ENCODE measurements at regions not wholly inside any gene's neighbourhood (a gene's known extent, or its start where the extent isn't known, plus 50 kb on each side); places are given as distances from the start of the nearest gene placed in this dataset.
"Not testable (repeated sequence)": the region's sequence is repeated elsewhere in the genome, so short reads cannot be mapped to it uniquely, and the experiment has no call there.

- DNase-seq (ENCODE audit: low read depth in 2 of 2): no peak
Measured at GRCh38 chr5:62167561-62168057, 138.4 kb upstream of the KIF2A start.

GRCh38 chr5:62168506-62169281 is 137.3 kb upstream of the KIF2A start:
- DNase-seq (ENCODE audit: low read depth in 2 of 2): no peak

GRCh38 chr5:62178258-62178657 is 127.7 kb upstream of the KIF2A start:
- DNase-seq (ENCODE audit: low read depth in 2 of 2): no peak

DNA sequence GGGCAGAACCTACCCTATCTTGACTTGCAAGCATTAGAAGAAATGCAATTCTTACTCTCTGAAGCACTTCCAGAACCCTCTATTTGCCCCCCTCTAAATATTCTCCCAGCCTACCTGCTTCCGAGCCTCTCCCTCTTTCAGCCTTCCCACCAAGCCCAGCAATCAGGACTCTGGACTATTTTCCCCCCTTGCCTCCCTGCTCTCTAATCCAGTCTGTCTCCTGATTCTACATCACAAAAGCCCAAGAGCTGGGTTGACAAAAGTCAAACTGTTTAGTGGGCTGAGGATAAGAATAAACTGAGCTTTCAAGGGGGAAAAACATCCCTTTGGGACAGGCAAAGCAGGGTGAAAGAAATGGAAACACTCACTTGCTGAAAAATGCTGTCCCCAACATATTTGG is 123.2 kb upstream of the KIF2A start:
- DNase-seq (ENCODE audit: low read depth in 2 of 2): no peak

DNA sequence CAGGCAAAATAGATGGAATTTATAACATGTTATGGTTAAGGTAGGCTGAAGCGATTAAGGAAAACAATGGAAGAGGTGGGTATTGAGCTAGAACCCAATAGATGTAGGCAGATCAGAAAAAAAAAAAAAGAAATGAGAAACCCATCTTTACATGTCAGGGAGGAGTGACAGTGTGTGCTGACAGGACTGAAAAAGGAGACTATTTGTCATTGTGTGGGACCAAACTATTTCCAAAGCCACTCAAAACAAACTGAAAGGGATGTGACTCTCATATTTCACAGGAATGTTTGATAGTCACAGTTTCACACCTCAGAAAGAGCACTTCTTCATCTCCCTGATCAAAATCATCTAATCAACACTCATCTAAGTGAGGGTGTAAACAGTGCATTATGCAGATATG is 122.3 kb upstream of the KIF2A start:
- DNase-seq (ENCODE audit: low read depth in 2 of 2): no peak

- DNase-seq (ENCODE audit: low read depth in 2 of 2): no peak
Measured at GRCh38 chr5:62184444-62184843, 121.6 kb upstream of the KIF2A start.

GRCh38 chr5:62190173-62190572 is 115.8 kb upstream of the KIF2A start:
- DNase-seq (ENCODE audit: low read depth in 2 of 2): no peak

- no peak for DNase-seq (ENCODE audit: low read depth in 2 of 2)
Measured at GRCh38 chr5:62190931-62191330, 115.1 kb upstream of the KIF2A start.

DNA sequence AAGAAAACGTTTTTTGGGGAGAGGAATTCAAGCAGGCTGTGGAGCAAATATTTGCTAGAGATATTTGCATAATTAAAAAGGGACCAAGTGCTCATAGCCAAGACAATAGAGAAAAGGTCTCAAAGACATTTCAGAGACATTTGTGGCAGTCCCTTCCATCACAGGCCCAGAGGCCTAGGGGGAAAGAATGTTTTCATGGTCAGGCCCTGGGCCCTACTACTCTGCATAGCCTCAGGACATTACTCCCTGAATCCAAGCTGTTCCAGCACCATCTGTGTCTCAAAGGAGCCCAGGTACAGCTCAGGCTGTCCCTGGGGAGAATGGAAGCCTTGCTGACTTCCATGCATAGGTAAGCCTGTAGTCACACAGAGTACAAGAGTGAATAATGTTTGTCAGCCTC is 113.0 kb upstream of the KIF2A start:
- DNase-seq (ENCODE audit: low read depth in 2 of 2): no peak

- not testable (repeated sequence) for DNase-seq (ENCODE audit: low read depth in 2 of 2)
Measured at GRCh38 chr5:62196532-62196931, 109.5 kb upstream of the KIF2A start.

- no peak for DNase-seq (ENCODE audit: low read depth in 2 of 2)
Measured at GRCh38 chr5:62197697-62198096, 108.3 kb upstream of the KIF2A start.

DNA sequence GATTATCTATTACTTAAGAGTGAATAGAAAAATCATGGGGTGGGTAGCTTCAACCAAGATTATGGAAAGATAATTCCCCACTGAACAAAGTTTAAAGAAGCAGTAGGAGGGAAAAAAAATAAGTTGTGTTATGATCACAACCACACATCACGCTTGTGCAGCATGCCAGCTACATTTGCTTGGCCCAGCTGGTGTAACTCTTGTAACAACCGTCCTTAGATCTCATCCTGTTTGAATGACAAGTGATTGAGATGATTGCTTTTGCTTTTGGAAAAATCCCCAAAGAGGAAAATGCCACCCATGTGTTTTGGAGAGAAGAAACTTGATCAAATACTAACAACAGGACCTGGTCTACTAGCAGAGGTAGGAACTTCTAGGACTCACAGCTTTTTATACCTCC is 107.6 kb upstream of the KIF2A start:
- DNase-seq (ENCODE audit: low read depth in 2 of 2): no peak

DNA sequence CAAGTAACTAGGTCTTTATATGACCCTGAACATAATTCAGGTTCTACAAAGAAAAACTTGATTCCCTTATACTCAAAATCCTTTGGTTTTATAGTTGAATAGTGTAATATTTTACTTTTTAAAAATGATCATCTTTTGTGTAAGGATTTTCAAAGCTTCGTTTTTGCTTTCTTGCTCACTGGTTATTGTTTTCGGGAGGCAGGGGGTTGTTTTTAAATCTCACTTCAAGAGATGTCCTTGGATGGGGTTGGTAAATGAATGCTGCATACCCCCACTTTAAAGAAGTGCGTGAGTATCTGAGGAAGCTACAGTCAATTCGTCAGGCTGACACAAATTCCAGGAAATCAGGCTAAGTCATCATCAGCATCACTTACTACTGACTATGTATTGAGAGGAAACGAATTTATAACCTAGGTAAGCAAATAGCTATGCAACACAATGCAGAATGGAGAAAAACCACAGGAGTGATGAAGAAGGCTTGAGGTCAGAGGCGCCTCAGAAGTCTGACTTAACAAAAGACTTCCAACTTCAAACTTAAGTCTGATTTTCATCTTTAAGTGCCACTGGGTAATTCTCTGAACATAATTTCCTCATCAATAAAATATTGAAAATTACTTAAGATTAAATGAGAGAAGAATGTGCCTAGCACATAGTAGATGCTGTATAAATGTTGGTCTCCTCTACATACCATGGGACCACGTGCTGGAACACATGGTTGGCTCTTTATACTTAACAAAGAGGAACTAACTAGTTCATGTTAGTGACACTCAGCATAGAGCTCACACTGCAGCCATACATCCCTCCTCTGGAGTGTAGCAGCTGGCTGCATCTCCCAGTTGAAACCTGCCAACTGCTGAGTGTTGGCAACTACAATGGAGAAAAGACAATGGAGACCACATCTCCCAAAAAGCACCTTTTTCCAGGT is 106.0 kb upstream of the KIF2A start:
- no peak for DNase-seq (ENCODE audit: low read depth in 2 of 2)

- no peak for DNase-seq (ENCODE audit: low read depth in 2 of 2)
Measured at GRCh38 chr5:62206150-62206829, 99.7 kb upstream of the KIF2A start.

DNA sequence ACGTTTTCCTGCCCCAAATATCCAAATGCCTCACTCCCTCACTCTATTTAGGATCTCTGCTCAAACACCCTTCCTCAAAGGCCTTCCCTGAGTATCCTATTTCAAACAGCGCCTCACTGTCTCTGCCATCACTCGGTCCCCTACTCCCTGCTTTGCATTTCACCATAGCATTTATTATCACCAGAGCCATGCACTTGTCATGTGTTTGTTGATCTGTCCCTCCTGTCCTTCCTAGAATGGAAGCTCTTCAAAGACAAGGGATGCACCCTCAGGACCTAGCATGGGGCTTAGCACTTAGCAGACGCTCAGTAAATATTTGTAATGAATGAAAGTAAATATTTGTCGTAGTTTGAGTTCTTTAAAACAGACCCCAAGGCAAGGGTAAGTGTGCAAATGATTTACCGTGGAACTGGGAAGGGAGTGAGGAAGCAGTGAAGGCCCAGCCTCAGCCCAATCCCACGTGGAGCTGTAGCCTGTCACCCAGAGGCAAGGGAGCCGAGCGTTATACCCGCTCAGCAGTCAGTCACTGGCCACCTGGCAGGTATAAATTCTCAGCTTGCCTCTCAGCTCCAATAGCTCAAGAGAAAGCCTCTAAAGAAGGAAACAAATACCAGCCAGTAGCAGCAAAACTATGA is 97.7 kb upstream of the KIF2A start:
- DNase-seq (ENCODE audit: low read depth in 2 of 2): no peak

- no peak for DNase-seq (ENCODE audit: low read depth in 2 of 2)
Measured at GRCh38 chr5:62211405-62211804, 94.6 kb upstream of the KIF2A start.

- DNase-seq (ENCODE audit: low read depth in 2 of 2): no peak
Measured at GRCh38 chr5:62212648-62213047, 93.4 kb upstream of the KIF2A start.

GRCh38 chr5:62214701-62215100 is 91.3 kb upstream of the KIF2A start:
- no peak for DNase-seq (ENCODE audit: low read depth in 2 of 2)

- not testable (repeated sequence) for DNase-seq (ENCODE audit: low read depth in 2 of 2)
Measured at GRCh38 chr5:62216603-62217002, 89.4 kb upstream of the KIF2A start.

DNA sequence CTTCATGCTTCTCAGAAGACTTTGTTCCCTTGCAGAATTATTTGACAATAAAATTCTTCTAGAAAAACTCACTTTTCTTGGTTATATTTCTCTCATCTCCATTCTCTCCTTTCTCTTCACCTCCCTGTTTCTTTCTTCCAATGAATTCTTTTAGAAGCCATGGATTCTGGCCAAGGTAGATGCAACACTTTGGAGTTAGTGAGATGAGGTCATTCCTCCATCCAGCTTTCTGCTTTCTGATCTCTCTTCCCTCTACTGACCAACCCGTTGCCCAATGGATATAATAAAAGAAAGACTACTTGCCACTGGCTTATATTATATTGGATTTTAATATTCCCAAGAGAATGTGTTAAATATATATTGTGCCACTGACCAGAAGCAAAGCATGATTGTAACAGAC is 88.9 kb upstream of the KIF2A start:
- DNase-seq (ENCODE audit: low read depth in 2 of 2): not testable (repeated sequence)

- not testable (repeated sequence) for DNase-seq (ENCODE audit: low read depth in 2 of 2)
Measured at GRCh38 chr5:62218860-62219259, 87.1 kb upstream of the KIF2A start.

- DNase-seq (ENCODE audit: low read depth in 2 of 2): not testable (repeated sequence)
Measured at GRCh38 chr5:62221881-62222280, 84.1 kb upstream of the KIF2A start.

Data from stimulated activated CD4-positive, alpha-beta T cell treated with anti-CD3 and anti-CD28 coated beads, Interleukin-4, amount 100 ng/mL, for 48 hours (primary cell).